Mononuclear cell (primary cell): ENCODE measurements at regions not wholly inside any gene's neighbourhood (a gene's known extent, or its start where the extent isn't known, plus 50 kb on each side); places are given as distances from the start of the nearest gene placed in this dataset.
"Not testable (repeated sequence)": the region's sequence is repeated elsewhere in the genome, so short reads cannot be mapped to it uniquely, and the experiment has no call there.

ENCODE experiments used
- H3K27me3 ChIP-seq: 2 replicates; pipeline ENCODE4 v1.6.0; 2011; ENCODE audit warnings: low read length, control low read depth; ENCODE audit not compliant: insufficient read depth
- H3K4me1 ChIP-seq: 2 replicates; pipeline ENCODE4 v1.5.1; 2011; ENCODE audit warnings: mild to moderate bottlenecking, low read length, control low read depth; ENCODE audit not compliant: insufficient read depth
- H3K4me3 ChIP-seq: 2 replicates; pipeline ENCODE4 v1.5.1; 2011; ENCODE audit warnings: mild to moderate bottlenecking, low read length, moderate library complexity
- H3K9me3 ChIP-seq: 2 replicates; pipeline ENCODE4 v1.5.1; 2011; ENCODE audit warnings: low read depth, mild to moderate bottlenecking, control low read depth, low read length

DNA sequence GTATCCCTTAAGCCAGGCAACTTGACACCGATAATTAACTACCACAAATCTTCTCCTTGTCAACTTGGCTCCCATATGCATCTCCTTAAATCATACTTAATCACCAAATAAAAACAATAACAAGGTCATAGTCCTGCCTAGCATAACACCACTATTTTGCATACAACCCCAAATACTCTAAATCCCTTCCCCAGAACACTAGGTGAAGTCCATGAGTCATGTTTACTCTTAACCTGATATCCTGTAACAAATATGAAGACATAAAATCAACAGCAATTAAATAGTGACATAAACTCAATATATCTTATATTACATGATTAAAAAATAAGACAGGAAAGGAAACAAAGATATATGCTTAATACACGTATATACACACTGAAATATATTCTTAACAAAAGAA lies 362.0 kb downstream of the ETV1 start:
- no peaks in the 10 kb centered on the region for H3K27me3 ChIP-seq
- H3K4me1 ChIP-seq: no peaks in the 10 kb centered on the region
- no peaks in the 10 kb centered on the region for H3K9me3 ChIP-seq
- H3K4me3 ChIP-seq: no peak overlapping the region

DNA sequence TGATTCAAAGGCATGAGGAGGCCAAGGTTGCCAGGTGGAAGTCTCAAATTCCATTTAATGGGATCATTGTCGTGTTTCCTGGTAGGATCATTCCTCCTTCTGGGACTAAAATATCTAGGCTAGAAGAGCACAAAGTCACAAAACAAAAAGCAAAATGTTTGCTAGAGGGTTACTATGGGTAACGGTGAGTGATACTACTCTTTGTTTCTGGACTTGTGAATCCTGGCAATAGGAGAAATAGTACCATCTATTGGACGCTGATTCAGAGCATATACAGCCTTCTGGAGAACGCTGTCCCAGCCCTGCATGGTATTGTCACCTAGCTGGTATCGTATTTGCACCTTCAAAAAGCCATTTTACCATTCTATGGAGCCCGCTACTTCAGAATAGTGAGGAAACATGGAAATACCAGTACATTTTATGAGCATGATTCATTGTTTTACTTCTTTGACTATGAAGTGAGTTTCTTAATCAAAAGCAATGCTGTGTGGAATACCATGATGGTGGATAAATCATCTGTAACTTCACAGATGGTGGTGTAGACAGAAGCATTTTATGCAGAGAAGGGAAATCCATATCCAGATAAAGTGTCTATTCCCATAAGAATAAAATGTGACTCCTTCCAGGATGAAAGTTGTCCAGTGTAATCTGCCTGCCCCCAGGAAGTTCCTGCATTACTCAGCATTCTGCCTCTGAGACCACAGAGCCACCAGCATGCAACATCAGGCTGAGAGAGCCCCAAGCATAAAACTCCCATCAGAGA lies 361.0 kb downstream of the ETV1 start:
- H3K27me3 ChIP-seq: no peaks in the 10 kb centered on the region
- no peak overlapping the region for H3K4me3 ChIP-seq
- H3K9me3 ChIP-seq: no peaks in the 10 kb centered on the region
- H3K4me1 ChIP-seq: no peaks in the 10 kb centered on the region

DNA sequence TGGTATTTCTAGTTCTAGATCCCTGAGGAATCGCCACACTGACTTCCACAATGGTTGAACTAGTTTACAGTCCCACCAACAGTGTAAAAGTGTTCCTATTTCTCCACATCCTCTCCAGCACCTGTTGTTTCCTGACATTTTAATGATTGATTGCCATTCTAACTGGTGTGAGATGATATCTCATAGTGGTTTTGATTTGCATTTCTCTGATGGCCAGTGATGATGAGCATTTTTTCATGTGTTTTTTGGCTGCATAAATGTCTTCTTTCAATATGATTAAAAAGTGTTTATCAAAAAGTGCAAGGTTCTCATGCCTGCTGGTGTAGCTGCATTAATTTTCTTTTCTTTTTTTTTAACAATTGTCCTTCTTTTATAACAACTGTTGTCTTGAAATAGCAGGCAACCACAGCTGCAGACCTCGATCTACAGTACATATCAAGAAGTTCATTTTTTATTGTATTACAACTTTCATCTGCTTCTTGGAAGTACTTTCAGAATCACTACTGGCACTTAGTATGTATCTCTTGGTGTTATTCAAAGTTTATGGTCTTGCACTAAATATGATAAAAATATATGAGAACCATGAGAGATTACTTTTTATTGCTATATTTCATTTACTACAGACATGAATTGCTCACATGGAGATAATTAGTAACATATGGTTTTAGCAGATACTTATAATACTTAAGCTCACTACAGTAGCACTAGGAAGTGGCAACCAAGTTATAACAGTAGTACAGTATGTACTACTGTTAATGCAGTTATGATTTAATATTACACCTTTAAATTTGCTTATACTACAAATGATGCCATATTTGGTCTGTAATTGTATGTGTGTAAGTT lies 358.0 kb downstream of the ETV1 start:
- H3K4me1 ChIP-seq, H3K9me3 ChIP-seq, H3K4me3 ChIP-seq, H3K27me3 ChIP-seq: not testable (repeated sequence)

DNA sequence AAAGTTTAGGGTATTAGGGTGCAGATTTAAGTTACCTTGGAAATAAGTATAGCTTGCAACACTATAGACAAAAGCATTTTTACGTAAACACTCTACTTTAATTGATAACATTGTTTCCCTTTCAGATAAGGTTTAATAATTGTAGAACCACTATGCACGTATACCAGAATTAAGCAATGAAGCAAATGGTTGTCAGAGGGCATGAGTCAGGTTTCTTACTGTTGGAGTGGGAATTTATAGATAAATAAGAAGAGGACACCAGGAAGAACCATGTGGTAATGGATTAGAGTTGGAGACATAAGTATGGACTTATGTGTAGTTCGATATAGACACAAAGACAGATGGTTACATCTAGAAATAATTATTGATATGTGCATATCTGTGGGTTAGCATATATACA lies 355.6 kb downstream of the ETV1 start:
- Histone ChIP-seq H3K27me3 (no peaks in the 10 kb centered on the region), H3K4me1 (no peaks in the 10 kb centered on the region), H3K4me3 (no peak overlapping the region), H3K9me3 (no peaks in the 10 kb centered on the region)

DNA sequence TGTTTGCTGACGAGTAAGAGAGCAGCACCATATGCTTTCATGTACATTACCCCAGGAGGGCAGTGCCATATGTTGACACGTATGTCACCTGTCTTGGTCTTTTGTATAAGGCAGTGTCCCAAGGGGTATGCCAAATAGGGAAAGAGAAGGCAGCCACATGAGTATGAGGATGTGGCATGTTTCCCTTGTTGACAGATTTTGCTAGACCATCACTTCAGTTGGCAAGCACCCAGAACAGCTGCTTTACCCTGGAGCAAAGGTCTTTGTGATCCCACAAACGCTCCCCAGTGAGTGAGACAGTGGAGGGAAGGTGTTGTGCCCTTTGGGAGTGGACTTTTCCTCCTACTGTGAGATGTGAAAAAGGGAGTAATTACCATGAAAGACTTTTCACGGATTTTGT lies 350.1 kb downstream of the ETV1 start:
- H3K4me1 ChIP-seq: no peaks in the 10 kb centered on the region
- H3K4me3 ChIP-seq: no peak overlapping the region
- no peaks in the 10 kb centered on the region for H3K27me3 ChIP-seq
- no peaks in the 10 kb centered on the region for H3K9me3 ChIP-seq

DNA sequence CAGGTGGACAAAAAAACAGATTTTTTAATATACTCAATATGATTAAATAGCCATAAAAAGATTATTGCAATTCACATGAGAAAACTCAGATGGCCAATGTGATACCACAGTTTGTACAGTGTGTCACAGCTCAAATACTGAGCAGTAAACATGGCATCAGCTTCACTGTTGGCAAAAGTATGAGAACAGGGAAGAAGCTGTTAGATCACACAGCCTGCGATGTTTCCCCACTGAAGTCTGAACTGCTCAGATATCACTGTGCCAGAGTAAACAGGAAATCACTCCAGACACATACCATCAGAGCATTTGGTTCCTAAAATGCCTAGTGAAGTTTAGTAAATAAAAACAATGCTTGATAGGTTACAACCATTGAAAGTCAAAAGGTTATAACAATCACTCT lies 347.8 kb downstream of the ETV1 start:
- no peaks in the 10 kb centered on the region for H3K9me3 ChIP-seq
- no peak overlapping the region for H3K4me3 ChIP-seq
- H3K27me3 ChIP-seq: no peaks in the 10 kb centered on the region

DNA sequence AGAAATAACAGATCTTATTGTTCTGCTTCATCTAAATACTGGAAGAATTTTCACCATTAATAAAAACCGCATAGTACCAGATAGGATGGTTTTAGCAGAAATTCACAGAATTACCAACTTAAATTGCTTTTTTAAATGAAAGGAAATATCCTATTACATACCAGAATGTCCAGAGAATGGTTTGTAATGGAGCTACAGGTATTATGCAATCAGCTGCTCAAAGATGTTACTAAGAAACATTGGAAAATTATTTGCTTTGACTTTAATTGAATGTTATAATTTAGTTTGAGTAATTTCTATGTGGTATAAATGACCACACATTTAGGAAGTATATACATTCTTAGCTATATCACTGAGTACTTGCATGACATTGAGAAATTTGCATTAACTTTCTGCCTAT lies 338.3 kb downstream of the ETV1 start:
- no peaks in the 10 kb centered on the region for H3K4me1 ChIP-seq
- H3K4me3 ChIP-seq: no peak overlapping the region
- H3K27me3 ChIP-seq: no peaks in the 10 kb centered on the region
- no peaks in the 10 kb centered on the region for H3K9me3 ChIP-seq

More for the DNA sequence above, 347.8 kb downstream of the ETV1 start:
- H3K4me1 ChIP-seq: no peaks in the 10 kb centered on the region

DNA sequence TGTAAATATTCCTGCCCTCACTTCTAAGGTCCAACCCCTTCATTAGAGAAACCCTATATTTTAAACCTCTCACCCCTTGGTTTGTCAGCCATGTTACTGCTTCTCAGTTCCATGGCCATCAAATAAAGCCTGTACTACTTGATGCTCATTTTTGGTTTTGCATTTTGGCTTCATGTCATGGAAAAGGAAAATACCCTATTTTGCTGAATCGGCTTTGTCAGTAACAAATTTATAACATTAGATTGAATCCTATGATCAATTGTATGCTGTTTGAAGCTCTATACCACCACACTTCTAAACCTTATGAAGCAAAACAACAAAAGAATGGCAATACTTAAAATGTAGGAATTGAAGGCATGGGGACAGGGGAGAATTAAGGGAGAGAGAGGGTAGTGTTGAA lies 333.1 kb downstream of the ETV1 start:
- no peaks in the 10 kb centered on the region for H3K27me3 ChIP-seq
- H3K4me1 ChIP-seq: no peaks in the 10 kb centered on the region
- H3K9me3 ChIP-seq: peaks cover 11% of the 10 kb centered on the region
- H3K4me3 ChIP-seq: no peak overlapping the region

DNA sequence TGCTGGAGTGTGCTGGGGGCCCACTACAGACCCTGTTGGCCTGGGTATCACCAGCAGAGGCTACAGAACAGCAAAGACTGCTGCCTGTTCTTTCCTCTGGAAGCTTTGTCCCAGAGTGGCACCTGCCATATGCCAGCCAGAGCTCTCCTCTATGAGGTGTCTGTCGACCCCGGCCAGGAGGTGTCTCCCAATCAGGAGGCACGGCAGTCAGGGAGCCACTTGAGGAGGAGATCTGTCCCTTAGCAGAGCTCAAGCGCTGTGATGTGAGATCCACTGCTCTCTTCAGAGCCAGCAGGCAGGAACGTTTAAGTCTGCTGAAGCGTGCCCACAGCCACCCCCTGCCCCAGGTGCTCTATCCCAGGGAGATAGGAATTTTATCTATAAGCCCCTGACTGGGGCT lies 316.2 kb downstream of the ETV1 start:
- no peaks in the 10 kb centered on the region for H3K9me3 ChIP-seq
- H3K4me1 ChIP-seq: no peaks in the 10 kb centered on the region
- no peaks in the 10 kb centered on the region for H3K27me3 ChIP-seq
- H3K4me3 ChIP-seq: no peak overlapping the region

DNA sequence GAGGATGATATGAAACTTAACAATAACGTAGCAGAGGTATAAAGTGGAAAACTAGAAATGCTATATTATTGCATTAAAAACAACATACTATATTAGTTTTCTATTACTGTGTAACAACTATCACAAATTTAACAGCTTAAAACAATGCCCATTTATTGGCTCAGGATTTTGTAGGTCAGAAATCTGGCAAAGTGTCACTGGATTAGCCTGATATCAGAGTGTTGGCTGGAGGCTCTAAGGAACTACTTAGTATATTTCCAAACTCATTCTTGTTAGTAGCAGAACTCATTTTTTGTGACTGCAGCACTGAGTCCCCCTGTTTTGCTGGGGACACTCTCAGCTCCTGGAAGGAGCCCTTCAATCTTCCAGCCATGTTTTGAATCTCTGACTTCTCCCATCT lies 306.8 kb downstream of the ETV1 start:
- H3K9me3 ChIP-seq: no peaks in the 10 kb centered on the region
- H3K4me1 ChIP-seq: no peaks in the 10 kb centered on the region
- H3K27me3 ChIP-seq: no peaks in the 10 kb centered on the region
- no peak overlapping the region for H3K4me3 ChIP-seq

DNA sequence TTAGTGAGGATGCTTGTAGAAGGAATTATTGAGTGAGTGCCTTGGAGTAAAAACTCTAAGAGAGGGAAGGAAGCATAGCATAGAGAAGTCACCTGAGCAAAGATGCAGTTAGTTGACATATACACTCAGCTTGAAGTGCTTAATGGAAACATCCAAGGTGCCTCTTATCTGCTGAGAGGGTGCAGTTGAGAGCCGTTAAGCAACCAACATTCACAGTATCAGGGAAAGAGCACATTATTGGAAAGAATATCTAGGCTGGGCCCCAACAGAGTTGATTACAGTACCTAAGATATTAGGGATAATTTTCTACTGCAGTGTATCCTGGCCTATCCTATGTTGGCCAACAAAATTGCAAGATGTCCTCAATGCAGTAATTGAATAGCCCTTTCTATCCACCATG lies 302.0 kb downstream of the ETV1 start:
- Histone ChIP-seq H3K27me3 (no peaks in the 10 kb centered on the region), H3K4me3 (no peak overlapping the region), H3K4me1 (no peaks in the 10 kb centered on the region), H3K9me3 (no peaks in the 10 kb centered on the region)

DNA sequence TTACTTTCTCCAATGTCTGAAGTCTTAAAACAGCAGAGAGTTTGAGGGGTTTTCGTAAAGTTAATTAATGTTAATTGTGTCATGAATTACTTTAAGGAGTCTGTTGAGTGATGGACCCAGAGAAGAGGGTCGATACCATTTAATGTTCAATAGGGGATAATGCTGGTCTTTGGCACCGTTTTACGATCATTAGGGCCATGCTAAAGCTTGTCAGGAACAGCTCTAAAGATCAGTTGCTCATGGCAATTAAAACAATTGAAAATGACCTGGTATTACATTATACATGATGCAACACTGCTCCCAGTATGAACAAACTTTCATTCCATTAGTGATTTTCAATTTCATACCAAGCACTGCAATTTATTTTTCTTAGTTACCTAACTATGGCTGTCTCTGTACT lies 296.9 kb downstream of the ETV1 start:
- Histone ChIP-seq H3K4me3 (no peak overlapping the region), H3K9me3 (no peaks in the 10 kb centered on the region)

DNA sequence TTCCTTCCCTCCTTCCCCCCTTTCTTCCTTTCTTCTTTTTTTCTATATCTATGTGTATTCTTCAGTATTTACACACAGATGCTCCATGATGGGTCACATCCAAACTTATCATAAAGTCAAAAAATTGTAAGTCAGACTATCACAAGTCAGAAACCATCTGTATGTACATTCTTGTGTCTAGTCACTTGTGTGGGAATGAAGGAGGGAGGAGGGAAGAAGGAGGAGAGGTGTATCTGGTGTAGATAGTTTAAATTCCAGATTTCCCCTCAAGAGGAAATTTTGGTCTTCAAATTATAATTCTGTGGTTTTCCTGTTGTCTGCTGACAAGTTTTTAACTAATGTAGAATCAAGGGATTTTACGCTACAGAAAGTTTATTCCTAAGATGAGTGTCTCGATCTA lies 287.2 kb downstream of the ETV1 start:
- no peaks in the 10 kb centered on the region for H3K4me1 ChIP-seq
- no peaks in the 10 kb centered on the region for H3K9me3 ChIP-seq
- H3K4me3 ChIP-seq: no peak overlapping the region
- H3K27me3 ChIP-seq: no peaks in the 10 kb centered on the region

More for the DNA sequence above, 296.9 kb downstream of the ETV1 start:
- no peaks in the 10 kb centered on the region for H3K27me3 ChIP-seq
- no peaks in the 10 kb centered on the region for H3K4me1 ChIP-seq

DNA sequence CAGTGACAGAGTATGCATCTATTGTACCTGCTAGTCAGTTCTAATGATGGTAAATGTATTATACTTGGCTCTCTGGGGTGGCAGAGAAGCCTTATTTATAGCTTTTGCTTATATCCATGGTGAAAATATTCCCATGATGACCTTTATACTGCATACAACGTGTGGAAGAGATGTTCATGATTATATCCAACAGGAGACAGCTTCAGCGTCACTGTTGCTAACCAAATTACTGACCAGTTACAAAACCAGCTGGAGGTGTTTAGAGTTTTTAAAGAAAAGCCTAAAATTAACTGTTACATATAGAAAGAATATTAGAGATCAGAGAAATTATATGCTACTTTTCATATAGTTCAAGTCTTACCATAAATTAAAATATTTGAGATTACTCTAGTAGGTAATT lies 280.8 kb downstream of the ETV1 start:
- Histone ChIP-seq H3K27me3 (no peaks in the 10 kb centered on the region), H3K9me3 (no peaks in the 10 kb centered on the region), H3K4me3 (no peak overlapping the region), H3K4me1 (no peaks in the 10 kb centered on the region)

DNA sequence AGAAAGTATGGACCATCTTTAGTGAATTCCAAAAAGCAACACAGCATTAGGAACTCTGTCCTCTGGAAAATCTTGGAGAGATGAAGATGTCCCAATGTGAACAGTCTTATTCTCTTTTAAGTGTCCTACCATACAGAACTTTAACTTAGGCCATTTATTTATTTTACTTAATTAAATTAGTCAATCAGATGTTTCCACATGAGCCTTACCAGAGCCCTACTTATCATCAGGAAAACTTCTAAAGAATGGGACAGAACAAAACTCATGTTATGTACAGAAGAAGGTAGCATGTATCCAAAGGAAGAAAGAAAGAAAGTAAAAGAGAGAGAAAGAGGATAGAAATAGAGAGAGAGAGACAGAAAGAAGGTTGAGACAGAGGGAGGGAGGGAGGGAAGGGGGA lies 276.4 kb downstream of the ETV1 start:
- no peaks in the 10 kb centered on the region for H3K9me3 ChIP-seq
- no peaks in the 10 kb centered on the region for H3K4me1 ChIP-seq
- H3K27me3 ChIP-seq: no peaks in the 10 kb centered on the region
- H3K4me3 ChIP-seq: no peak overlapping the region

DNA sequence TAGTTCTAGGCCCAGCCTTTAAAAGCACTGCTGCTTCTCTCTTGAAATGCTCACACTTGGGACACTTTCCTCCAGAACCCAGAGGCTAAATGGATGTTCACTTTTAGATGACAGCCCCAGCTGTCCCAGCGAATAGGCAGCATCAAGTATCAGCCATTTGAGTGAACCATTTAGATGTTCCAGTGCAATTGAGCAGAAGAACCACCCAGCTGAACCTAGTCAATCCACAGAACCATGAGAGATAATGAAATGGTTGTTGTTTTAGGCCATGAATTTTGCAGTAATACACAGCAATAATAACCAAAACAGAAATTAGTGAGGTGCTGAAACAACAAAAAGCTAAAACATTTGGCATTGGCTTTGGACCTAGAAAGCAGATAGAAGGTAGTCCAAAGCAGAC lies 273.9 kb downstream of the ETV1 start:
- no peaks in the 10 kb centered on the region for H3K27me3 ChIP-seq
- H3K9me3 ChIP-seq: no peaks in the 10 kb centered on the region
- no peak overlapping the region for H3K4me3 ChIP-seq
- H3K4me1 ChIP-seq: no peaks in the 10 kb centered on the region
